Activated CD4-positive, alpha-beta memory T cell treated with anti-CD3 and anti-CD28 coated beads, Interleukin-2, amount 10 ng/mL, durations not matched to agents 7 days and 5 days (primary cell): ENCODE measurements at regions not wholly inside any gene's neighbourhood (a gene's known extent, or its start where the extent isn't known, plus 50 kb on each side); places are given as distances from the start of the nearest gene placed in this dataset.
"Not testable (repeated sequence)": the region's sequence is repeated elsewhere in the genome, so short reads cannot be mapped to it uniquely, and the experiment has no call there.

Experiments
- CTCF ChIA-PET: fragments of 350-600 bp; sonication (Branson Sonifier 250); formaldehyde crosslinking; loops from one replicate; lab custom pipeline; 2021; ENCODE audit warnings: antibody characterized with exemption, inconsistent platforms; lab: Charles Lee
- POLR2A ChIA-PET: fragments of 350-600 bp; sonication (Branson Sonifier 250); formaldehyde crosslinking; loops from one replicate; lab custom pipeline; 2021; ENCODE audit warnings: antibody characterized with exemption; lab: Charles Lee
- DNase-seq: peaks from one replicate; pipeline ENCODE4 v3.0.0-alpha.2; 2020
- H3K27ac Mint-ChIP-seq: one replicate; pipeline ENCODE4 v1.8.0; 2021; ENCODE audit warnings: mild to moderate bottlenecking, mixed read lengths
- H3K27me3 Mint-ChIP-seq: one replicate; pipeline ENCODE4 v1.8.0; 2021; ENCODE audit warnings: mixed read lengths
- H3K36me3 Mint-ChIP-seq: one replicate; pipeline ENCODE4 v1.8.0; 2021; ENCODE audit warnings: low read depth, mixed read lengths
- H3K4me1 Mint-ChIP-seq: one replicate; pipeline ENCODE4 v1.8.0; 2021; ENCODE audit warnings: mixed read lengths
- H3K4me3 Mint-ChIP-seq: one replicate; pipeline ENCODE4 v1.8.0; 2021; ENCODE audit warnings: mild to moderate bottlenecking, mixed read lengths
- H3K9me3 Mint-ChIP-seq: one replicate; pipeline ENCODE4 v1.8.0; 2021; ENCODE audit warnings: mixed read lengths

DNA sequence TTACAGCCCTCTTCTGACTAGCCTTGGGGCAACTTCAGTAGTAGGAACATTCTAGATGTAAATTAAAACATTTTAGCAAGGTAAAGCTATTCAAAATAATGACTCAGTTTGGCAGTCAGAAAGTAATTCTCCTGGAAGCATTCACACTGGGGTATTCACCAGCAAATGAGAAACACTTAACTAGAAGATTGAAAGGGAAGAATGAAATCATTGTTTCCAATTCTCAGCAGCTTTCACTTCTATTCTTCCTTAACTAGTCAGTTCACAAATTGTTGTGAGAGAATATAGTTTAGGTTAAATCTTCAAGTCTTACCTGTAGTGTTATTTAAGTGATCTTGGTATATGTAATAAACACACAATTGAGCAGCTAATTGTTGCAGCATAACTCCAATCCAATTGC, 1135.6 kb upstream of the FAM98A start:
- Mint-ChIP-seq H3K27ac (no peak overlapping the region), H3K27me3 (no peaks in the 10 kb centered on the region), H3K4me3 (no peak overlapping the region), H3K4me1 (no peaks in the 10 kb centered on the region), H3K9me3 (peaks cover 12% of the 10 kb centered on the region), H3K36me3 (no peaks in the 10 kb centered on the region)
- ChIA-PET CTCF (no interaction called here), POLR2A (no interaction called here)
- DNase-seq: no peak

DNA sequence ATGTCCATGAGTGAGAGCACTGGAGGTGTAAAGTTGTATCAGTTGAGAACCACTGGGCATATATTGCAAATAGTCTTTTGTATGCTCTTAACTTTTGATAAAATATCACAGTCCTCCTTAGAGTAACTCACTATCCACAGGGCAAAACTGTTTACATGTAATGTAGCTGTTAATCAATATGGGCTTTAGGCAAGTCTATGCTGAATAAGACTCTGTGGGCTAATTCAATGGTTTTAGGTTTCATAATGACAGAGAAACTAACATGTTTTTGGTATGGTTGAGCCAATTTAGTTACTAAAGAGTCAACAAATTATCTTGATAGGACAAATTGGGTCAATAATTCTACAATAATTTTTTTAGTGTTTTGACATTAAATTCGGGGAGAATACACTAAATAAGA, 1134.9 kb upstream of the FAM98A start:
- CTCF ChIA-PET: no interaction called here
- no peak for DNase-seq
- no peaks in the 10 kb centered on the region for H3K36me3 Mint-ChIP-seq
- POLR2A ChIA-PET: no interaction called here
- no peaks in the 10 kb centered on the region for H3K4me1 Mint-ChIP-seq
- H3K27ac Mint-ChIP-seq: no peak overlapping the region
- H3K9me3 Mint-ChIP-seq: peaks cover 12% of the 10 kb centered on the region
- H3K4me3 Mint-ChIP-seq: no peak overlapping the region
- H3K27me3 Mint-ChIP-seq: no peaks in the 10 kb centered on the region

DNA sequence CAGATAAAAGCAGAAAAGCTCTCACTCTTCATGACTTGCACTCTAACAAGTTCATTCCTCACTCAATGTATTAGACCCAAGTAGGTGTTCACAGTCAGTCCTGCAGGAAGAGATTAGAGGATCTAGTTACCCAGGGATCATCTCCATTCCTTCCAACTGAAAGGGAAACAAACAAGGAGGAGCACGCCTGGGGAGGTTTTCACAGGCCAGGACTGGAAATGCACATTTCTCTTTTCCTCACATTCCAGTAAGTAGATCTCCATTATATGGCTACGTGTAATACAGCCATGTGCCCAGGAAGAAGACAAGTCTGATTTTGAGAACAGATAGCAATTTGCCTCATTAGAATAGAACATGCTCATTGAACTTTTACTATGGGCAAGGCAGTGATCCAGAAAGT, 1132.2 kb upstream of the FAM98A start:
- H3K27ac Mint-ChIP-seq: no peak overlapping the region
- no peaks in the 10 kb centered on the region for H3K27me3 Mint-ChIP-seq
- DNase-seq: no peak
- no peaks in the 10 kb centered on the region for H3K4me1 Mint-ChIP-seq
- CTCF ChIA-PET: no interaction called here
- no peaks in the 10 kb centered on the region for H3K36me3 Mint-ChIP-seq
- POLR2A ChIA-PET: no interaction called here
- no peak overlapping the region for H3K4me3 Mint-ChIP-seq
- H3K9me3 Mint-ChIP-seq: peaks cover 7% of the 10 kb centered on the region

- H3K4me1 Mint-ChIP-seq: no peaks in the 10 kb centered on the region
- POLR2A ChIA-PET: no interaction called here
- DNase-seq: no peak
These were observed 1130.7 kb upstream of the FAM98A start for GRCh38 chr2:34729845-34730244.

GRCh38 chr2:34724107-34724506, 1125.0 kb upstream of the FAM98A start:
- ChIA-PET CTCF (no interaction called here), POLR2A (no interaction called here)
- no peaks in the 10 kb centered on the region for H3K4me1 Mint-ChIP-seq
- no peaks in the 10 kb centered on the region for H3K27me3 Mint-ChIP-seq
- no peaks in the 10 kb centered on the region for H3K36me3 Mint-ChIP-seq
- no peak overlapping the region for H3K4me3 Mint-ChIP-seq
- no peak overlapping the region for H3K27ac Mint-ChIP-seq
- no peak for DNase-seq
- H3K9me3 Mint-ChIP-seq: no peaks in the 10 kb centered on the region

More at GRCh38 chr2:34729845-34730244, 1130.7 kb upstream of the FAM98A start:
- peaks cover 7% of the 10 kb centered on the region for H3K9me3 Mint-ChIP-seq
- no peak overlapping the region for H3K27ac Mint-ChIP-seq
- no peaks in the 10 kb centered on the region for H3K27me3 Mint-ChIP-seq
- CTCF ChIA-PET: no interaction called here
- H3K4me3 Mint-ChIP-seq: no peak overlapping the region
- H3K36me3 Mint-ChIP-seq: no peaks in the 10 kb centered on the region

- no peak overlapping the region for H3K27ac Mint-ChIP-seq
These were observed 1124.6 kb upstream of the FAM98A start for GRCh38 chr2:34723683-34724082.

DNA sequence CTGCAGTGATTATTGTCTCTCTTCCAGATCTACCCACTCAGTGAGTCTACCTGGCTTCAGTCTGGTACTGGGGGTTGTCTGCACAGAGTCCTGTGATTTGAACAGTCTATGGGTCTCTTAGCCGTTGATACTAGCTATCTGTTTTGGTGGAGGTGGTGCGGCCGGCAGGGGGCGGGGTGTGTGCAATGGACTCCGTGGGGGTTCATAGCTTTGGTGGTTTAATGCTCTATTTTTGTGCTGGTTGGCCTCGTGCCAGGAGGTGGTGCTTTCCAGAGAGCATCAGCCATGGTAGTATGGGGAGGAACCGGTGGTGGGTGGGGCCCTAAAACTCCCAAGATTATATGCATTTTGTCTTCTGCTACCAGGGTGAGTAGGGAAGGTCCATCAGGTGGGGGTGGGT, 1120.1 kb upstream of the FAM98A start:
- DNase-seq: no peak

More at GRCh38 chr2:34723683-34724082, 1124.6 kb upstream of the FAM98A start:
- Mint-ChIP-seq H3K27me3 (no peaks in the 10 kb centered on the region), H3K36me3 (no peaks in the 10 kb centered on the region), H3K9me3 (no peaks in the 10 kb centered on the region), H3K4me1 (no peaks in the 10 kb centered on the region), H3K4me3 (no peak overlapping the region)
- DNase-seq: no peak
- ChIA-PET POLR2A (no interaction called here), CTCF (no interaction called here)

DNA sequence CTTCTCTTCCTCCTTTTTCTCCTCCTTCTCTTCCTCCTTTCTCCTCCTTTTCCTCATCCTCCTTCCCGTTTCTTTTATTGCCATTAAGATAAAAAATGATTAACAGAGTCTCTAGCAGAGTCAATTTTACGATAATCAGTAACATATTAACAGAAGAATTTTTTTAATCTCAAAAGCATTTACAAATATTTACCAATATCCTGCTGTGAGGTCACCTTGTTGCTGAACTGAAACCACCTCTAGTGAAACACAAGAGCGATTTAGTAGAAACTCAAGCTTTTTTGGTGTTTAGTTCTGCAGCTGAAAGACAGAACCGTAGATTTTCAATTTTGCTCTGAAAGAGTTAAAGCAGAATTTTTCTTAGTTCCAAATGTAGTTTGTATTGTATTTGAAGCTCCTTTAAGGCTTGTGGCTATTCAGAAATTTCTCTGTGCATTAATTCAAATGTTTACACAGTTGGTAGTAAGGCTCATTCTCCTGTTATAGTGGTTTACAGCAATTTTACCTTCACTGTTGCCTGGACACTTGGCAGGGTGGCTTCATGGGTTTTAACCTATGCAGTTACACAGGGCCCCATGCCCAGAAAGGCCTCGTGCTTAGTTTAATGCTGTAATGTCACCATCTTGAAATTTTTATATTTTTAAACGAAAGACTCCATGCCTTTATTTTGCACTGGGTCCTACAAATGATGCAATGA, 1106.6 kb upstream of the FAM98A start:
- Mint-ChIP-seq H3K4me3 (no peak overlapping the region), H3K36me3 (no peaks in the 10 kb centered on the region), H3K9me3 (peaks cover 9% of the 10 kb centered on the region), H3K27ac (no peak overlapping the region), H3K27me3 (no peaks in the 10 kb centered on the region), H3K4me1 (no peaks in the 10 kb centered on the region)
- ChIA-PET CTCF (no interaction called here), POLR2A (no interaction called here)
- DNase-seq: no peak

More for the DNA sequence above, 1120.1 kb upstream of the FAM98A start:
- H3K4me1 Mint-ChIP-seq: no peaks in the 10 kb centered on the region
- no peak overlapping the region for H3K27ac Mint-ChIP-seq
- peaks cover 10% of the 10 kb centered on the region for H3K9me3 Mint-ChIP-seq
- H3K36me3 Mint-ChIP-seq: no peaks in the 10 kb centered on the region
- POLR2A ChIA-PET: interaction anchor here (0.6 kb wide), 1 partner anchor 28 kb away, joined by 4 read pairs; no protein-coding TSS in a partner anchor
- no peaks in the 10 kb centered on the region for H3K27me3 Mint-ChIP-seq
- CTCF ChIA-PET: no interaction called here
- no peak overlapping the region for H3K4me3 Mint-ChIP-seq

DNA sequence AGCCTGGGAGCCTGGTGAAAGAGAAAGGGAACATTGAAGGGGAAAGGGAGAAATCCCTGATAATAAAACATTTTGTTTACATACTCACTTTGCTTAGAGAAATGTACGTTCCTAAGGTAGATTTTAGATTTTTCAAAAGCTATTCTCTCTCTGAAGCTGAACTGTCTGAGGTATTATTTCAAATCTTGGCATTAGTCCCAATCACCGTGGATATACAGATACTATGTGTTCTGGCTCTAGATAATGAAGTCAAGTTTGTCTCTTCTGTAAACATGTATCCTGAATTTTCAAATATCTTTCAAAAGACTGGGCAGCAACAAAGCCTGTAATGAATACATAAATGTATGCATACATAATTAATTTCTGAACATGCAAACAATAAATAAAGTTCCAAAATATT, 1104.2 kb upstream of the FAM98A start:
- H3K4me3 Mint-ChIP-seq: no peak overlapping the region
- H3K36me3 Mint-ChIP-seq: no peaks in the 10 kb centered on the region
- no peaks in the 10 kb centered on the region for H3K4me1 Mint-ChIP-seq
- no peak overlapping the region for H3K27ac Mint-ChIP-seq
- CTCF ChIA-PET: no interaction called here
- H3K9me3 Mint-ChIP-seq: peaks cover 9% of the 10 kb centered on the region
- no peak for DNase-seq
- POLR2A ChIA-PET: no interaction called here
- no peaks in the 10 kb centered on the region for H3K27me3 Mint-ChIP-seq

DNA sequence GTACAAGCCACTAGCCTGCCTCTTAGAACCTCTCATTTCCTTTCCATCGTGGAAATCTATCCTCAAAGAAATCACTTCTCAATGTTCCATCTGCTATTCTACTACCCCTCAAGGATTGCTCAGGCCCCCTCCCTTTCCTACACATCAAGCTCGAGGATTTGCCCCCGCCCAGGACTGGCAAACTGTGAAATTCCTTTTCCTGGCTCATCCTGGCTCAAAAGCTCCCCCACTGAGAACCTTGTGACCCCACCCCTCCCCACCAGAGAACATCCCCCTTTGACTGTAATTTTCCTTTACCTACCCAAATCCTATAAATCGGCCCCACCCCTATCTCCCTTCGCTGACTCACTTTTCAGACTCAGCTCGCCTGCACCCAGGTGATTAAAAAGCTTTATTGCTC, 1103.3 kb upstream of the FAM98A start:
- H3K27me3 Mint-ChIP-seq, H3K27ac Mint-ChIP-seq, H3K36me3 Mint-ChIP-seq, CTCF ChIA-PET, H3K9me3 Mint-ChIP-seq, H3K4me3 Mint-ChIP-seq, DNase-seq, H3K4me1 Mint-ChIP-seq, POLR2A ChIA-PET: not testable (repeated sequence)

GRCh38 chr2:34677591-34677990, 1078.5 kb upstream of the FAM98A start:
- H3K4me1 Mint-ChIP-seq, CTCF ChIA-PET, POLR2A ChIA-PET, H3K4me3 Mint-ChIP-seq, H3K36me3 Mint-ChIP-seq, H3K9me3 Mint-ChIP-seq, H3K27me3 Mint-ChIP-seq, DNase-seq, H3K27ac Mint-ChIP-seq: not testable (repeated sequence)

DNA sequence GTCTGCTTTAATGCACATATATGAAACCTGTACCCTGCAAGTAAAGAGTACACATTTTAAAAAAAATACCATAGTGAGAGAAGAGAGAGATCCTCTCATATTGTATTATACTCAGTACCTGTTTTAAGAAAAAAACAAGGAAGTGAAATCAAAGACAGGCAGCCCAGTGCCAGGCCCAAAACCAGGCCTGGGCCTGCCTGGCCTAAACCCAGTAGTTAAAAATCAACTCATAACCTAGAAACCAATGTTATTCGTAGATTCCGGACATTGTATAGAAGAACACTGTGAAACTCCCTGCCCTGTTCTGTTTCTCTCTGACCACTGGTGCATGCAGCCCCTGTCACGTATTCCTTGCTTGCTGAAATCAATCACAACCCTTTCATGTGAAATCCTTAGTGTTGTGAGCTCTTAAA, 1078.0 kb upstream of the FAM98A start:
- CTCF ChIA-PET, POLR2A ChIA-PET, H3K4me3 Mint-ChIP-seq, H3K9me3 Mint-ChIP-seq, H3K4me1 Mint-ChIP-seq, H3K36me3 Mint-ChIP-seq, H3K27ac Mint-ChIP-seq, DNase-seq, H3K27me3 Mint-ChIP-seq: not testable (repeated sequence)

- Mint-ChIP-seq H3K27me3 (no peaks in the 10 kb centered on the region), H3K4me3 (no peak overlapping the region), H3K4me1 (no peaks in the 10 kb centered on the region), H3K36me3 (no peaks in the 10 kb centered on the region), H3K9me3 (peaks cover 3% of the 10 kb centered on the region), H3K27ac (no peak overlapping the region)
- ChIA-PET CTCF (no interaction called here), POLR2A (no interaction called here)
- no peak for DNase-seq
These were observed 1071.4 kb upstream of the FAM98A start for GRCh38 chr2:34670482-34670881.

DNA sequence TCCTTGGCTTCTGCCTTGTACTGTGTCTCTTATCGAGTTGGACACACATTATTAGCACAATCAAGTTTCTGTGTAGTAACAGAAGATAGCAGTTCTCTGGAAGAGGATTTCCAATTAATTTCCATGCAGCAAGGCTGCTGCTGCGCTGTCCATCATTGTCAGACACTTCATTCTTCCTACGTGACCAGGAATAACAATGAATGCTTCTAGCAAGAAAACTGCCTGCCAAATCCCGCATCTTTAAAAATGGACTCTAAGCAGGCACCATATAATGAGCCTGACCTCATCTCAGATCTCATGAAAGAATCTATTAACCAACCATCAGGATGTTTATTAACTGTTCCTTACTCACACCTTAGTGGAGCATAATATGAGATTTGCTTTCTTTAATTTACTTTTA, 1067.7 kb upstream of the FAM98A start:
- Mint-ChIP-seq H3K27me3 (no peaks in the 10 kb centered on the region), H3K36me3 (no peaks in the 10 kb centered on the region), H3K4me3 (no peak overlapping the region), H3K9me3 (peaks cover 2% of the 10 kb centered on the region), H3K27ac (no peak overlapping the region), H3K4me1 (no peaks in the 10 kb centered on the region)
- CTCF ChIA-PET: no interaction called here
- no peak for DNase-seq
- POLR2A ChIA-PET: no interaction called here
